ENCODE measurements at regions not wholly inside any gene's neighbourhood (a gene's known extent, or its start where the extent isn't known, plus 50 kb on each side); places are given as distances from the start of the nearest gene placed in this dataset.
"Not testable (repeated sequence)": the region's sequence is repeated elsewhere in the genome, so short reads cannot be mapped to it uniquely, and the experiment has no call there.

DNA sequence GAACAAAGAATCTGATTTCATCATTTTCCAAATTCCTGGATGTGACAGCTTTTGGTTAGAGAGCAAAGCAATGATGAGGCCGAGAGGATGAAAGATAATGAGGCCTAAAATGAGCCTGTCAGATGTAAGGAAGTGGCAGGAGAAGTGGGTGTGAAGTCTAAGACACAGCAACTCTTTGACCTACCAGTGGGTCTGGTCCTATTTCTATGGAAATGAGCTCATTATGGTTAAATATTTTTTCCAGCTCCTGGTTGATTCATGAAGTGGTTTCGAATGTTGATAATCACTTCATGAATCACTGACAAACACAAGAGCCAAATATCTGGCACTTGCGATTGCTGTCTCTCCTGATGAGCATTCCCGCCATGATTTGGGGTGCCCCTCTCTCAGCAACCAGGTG, 273.3 kb upstream of the CDH5 start:
- DNase-seq, result no peak

DNA sequence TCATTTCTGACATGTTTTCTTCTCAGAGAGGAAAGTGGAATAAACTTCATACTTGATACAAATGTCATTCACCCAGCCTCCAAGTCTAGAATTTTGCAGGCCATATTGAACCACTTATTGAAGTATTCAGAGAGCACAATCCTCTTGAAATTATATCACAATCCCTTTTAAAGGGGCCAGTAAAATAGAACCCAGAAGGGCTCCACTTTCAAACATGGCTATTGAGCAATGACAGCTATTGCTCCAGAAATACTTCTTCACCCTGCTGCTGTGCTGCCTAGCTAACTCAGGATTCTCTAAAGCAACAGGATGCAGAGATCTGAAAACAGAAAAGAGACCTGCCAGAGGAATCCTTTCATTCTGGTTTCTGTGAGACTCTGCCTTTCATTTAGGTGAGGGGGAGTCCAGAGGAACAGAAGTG, 275.0 kb upstream of the CDH5 start:
- DNase-seq, result no peak

DNA sequence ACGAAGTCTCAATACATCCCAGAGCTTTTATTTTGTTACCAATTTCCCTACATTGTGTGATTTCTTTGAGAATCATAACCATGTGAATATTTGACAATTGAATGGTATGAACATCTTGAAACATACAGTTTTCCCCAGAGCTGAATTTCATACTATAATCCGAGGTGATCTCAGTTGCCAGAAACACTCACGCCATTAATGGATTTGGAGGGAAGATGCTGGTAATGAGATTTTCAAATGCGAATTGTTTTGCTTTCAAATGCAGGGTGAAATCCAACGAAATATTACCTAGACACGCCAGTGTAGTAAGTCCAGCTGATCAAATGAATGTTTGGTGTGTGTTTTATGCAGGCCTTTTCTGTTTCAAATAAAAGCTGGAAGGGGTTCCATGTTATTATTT, 277.8 kb upstream of the CDH5 start:
- DNase-seq, result no peak

DNA sequence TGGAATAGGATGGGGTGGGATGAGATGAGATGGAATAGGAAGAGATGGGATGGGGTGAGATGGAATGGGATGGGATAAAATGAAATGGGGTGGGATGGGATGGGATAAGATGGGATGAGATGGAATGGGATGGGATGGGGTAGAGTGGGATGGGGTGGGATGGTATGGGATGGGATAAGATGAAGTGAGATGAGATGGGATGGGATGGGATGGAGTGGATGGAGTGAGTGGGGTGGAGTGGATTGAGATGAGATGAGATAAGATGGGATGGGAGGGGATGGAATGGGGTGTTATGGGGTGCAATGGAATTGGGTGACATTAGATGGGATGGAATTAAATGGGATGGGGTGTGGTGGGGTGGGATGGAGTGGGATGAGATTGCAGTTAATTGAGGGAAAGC, 279.2 kb upstream of the CDH5 start:
- no peak for DNase-seq

DNA sequence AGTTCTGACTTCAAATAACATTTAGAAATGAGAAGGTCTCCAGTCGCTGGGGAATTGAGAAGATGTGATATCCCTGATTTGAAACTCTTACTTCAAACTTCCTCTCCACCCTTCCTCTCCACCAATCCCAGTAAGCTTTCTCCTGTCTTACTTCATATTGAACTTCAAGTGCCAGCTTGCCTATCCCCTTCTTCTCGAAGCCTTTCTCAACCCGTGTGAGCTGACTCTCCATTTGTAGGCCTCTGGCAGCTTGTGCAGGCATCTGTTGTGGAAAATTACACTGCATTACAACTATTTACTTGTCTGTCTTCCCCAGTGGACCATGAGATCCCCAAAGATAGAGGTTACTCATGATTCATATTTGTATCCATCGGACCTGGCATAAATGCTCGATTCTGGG, 280.8 kb upstream of the CDH5 start:
- no peak for DNase-seq

DNA sequence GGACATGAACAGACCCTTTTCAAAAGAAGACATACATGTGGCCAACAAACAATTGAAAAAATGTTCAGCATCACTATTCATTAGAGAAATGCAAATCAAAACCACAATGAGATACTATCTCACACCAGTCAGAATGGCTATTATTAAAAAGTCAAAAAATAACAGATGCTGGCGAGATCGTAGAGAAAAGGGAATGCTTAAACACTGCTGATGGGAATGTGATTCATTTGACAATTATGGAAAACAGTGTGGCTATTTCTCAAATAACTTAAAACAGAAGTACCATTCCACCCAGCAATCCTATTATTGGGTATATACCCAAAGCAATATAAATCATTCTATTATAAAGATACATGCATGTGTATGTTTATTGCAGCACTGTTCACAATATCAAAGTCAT, 281.8 kb upstream of the CDH5 start:
- DNase-seq, result not testable (repeated sequence)

DNA sequence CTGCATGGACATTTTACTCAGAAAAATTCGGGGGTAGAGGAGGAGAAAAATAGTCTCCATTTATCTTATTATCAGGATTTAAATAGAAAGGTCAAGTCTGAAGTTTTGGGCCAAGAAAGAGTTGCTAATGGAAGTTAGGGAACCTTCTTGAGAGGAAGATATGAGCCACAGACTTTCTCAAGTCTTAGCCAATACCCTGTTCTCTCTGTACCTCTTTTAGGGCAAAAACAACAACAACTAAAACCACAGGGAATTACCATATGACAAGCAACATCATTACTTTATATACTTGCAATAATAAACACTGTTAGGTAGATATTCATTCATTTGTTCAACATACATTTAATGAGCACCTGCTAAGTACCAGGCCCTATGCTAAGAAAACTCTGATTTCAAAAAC, 282.2 kb upstream of the CDH5 start:
- no peak for DNase-seq

DNA sequence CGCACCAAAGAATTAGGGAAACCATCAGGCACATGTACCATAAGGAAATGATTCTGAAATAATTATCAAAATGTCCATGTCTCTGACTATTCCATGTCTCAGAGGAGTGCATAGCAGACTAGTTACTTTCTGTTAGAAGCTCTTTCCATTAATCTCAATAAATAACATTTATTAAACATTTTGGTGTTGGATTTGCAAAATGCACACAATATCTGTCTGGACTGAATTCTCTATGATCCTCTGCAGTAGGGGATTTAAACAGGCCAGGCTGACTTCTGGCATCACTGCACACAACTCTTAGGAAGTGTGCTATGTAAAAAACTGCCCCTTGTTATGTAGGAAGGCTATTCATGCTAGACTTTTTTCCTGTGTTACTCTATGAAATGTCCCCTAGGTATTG, 283.3 kb upstream of the CDH5 start:
- DNase-seq, result no peak

DNA sequence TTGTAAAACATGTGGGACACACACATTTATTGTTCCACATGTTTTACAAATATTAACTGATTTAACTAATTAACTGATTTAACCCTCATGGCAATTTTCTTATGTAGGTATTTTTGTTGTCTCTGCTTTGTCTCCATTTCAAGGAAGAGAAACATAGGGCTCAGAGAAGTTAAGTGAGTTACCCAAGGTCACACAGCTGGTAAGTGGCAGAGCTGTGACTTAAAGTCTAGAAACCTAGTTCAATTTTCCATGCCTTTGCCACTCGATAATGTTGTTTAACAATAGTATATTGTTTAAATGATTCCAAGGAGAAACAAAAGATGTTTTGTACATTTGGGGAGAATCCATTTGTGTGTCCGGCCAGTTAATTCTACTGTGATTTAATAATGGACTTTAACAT, 284.1 kb upstream of the CDH5 start:
- no peak for DNase-seq

DNA sequence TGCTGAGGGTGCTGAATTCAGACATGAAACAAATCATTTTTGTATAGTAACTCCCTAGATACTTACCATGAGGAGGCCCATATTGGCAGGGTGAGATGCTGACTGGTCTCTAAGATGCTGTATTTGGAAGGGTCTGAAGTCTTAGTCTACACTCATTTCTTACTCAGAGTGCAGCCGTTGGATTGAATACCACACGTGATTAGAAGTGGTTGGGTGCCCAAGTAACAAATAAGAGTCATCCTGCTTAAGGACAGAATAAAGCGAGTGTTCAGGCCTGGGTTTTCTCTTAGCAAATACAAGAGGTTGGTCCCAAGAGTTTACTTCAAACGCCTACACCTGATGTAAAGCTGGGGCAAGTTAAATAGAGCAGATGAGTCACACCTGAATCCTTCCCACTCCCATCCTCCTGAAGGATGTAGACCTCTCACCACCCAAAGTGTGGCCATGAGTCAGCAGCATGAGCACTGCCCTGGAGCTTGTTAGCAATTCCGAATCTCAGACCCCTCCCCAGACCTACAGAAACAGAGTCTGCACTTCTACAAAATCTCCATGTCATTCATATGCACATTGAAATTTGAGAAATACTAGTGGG, 284.6 kb upstream of the CDH5 start:
- DNase-seq, result no peak

DNA sequence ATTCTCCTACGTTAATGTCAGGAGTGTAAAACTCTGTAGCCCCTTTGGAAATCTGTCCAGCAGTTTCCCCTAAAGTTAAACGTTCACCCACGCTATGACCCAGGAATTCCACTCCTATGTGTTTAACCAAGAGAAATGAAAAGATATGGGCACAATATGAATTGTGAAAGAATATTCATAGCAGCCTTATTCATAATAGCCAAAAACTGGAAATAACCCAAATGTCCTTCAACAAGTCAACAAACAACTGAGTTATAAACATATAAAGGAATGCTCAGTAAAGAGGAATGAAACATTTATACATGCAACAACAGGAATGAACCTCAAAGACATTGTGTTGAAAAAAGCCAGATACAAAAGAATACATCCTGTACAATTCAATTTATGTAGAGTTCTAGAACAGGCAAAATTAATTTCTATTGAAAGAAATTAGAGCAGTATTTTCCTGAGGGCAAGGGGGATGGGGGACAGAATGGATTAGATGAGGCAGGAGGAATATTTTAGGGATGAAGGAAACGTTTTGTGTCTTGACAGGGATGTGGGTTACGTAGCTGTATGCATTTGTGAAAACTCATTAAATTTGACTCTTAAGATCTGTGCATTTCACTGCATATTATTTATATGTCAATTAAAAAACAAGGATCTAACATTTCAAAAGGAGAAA, 286.7 kb upstream of the CDH5 start:
- DNase-seq, result no peak

DNA sequence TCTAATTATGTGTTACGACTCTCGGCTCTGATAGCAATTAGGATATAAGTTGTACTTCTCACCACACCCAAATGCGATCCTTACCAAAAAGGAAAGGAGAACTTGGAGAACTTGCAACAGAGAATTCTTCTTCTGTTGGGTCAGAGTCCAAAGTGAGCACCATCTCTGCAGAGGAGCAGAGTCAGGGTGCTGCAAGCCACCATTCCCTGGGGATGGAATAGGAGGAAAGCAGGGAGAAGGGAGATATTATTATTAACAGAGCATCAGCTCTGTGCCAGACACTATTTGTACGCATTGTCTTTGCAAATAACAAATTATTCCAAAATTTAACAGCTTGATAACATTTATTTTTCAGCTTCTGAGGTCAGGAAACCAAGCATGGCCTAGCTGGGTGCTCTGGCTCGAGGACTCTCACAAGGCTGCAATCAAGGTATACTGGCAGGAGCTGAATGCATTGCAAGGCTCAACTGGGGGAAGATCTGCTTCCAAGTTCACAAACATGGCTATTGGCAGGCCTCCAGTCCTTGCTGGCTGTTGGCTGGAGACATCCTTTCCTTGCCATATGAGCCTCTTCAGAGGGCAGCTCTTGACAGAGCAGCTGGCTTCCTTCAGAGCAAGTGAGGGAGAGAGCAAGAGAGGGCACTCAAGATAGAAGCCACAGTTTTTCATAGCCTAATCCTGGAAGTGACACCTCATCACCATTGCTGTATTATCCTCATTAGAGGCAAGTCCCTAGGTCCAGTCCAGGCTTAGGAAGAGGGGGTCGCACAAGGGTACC, 296.2 kb upstream of the CDH5 start:
- DNase-seq, result no peak

DNA sequence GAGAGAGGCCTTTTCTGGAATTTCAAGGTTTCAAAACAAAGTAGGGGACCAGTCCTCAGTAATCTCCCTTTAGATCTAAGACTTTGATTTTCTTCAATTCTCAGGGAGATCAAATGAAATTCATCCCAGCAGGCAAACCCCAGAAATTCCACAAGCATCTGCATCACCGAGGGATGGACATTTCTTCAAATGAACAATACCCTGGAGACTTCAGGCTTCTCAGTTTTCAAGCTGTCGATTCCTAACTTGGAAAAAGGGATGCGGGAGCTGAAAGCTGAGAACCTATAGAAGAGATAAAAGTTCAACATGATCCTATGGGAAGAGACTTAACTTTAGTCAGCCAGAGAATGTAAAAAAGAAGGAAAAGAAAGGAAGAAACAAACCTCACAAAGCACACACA, 296.9 kb upstream of the CDH5 start:
- no peak for DNase-seq

DNA sequence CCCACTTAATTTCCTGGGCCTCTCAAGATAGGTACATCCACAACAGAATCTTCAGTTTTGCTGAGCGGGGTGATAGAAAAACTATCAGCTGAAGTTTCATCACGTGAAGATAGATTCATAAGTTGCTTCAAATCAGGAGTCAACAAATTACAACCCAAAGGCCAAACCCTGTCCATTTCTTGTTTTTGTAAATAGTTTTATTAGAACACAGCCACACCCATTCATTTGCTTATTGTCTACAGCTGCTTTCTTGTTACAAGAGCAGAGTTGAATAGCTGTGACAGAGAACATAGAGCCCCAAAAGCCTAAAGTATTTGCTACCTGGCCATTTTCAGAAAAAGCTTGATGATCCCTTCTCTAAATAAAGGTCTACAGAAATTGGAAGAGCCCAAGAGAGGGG, 300.1 kb upstream of the CDH5 start:
- DNase-seq, result no peak

DNA sequence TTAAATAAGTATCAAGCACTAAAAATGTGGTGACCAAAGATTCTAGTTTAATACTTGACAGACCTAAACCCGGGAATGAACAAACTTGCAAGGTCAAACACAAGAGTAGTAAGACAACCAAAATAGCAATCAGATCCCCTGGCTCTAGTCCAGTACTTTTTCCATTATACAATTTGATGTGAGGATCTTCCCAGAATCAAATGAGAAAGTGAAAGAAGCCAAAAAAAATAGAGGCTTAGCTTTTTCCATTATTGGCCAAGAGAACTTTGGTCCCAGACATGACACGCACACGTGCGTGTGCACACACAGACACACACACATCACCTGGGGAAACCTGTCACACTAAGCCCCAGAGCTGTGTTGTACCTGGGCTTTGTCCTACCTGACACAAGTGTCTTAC, 300.6 kb upstream of the CDH5 start:
- no peak for DNase-seq

DNA sequence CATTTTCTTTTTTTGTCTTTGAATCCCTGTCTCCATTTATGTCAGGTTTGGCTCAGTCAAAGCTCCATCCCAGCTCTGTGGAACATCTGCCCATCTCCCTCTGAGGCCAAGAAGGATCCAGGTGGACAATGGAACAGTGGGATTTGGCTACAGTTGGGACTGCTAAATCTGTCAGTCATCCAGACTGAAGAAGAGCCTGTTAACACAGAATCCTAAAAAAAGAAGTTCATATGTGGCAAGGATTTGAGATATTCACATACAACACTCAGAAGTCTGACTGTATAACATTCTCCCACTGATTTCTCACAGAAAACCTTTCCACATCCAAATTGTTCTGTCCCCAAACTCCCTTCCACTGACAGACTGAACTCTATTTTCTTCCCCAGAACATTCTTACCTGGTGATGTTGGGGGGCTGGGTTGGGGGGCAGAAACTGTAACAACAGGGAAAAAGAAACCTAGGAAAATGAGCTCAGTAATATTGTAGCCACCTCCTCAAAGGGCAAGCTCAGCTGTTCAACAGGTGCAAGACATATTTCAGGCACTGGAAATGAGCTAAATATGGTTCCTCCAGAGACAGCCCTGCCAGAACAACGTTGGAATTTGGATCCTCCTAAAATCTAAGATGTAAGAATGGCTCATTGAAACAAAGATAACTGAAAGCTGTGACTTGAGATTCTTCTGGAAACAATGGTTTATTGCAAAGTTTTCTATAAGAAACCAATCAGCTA, 301.5 kb upstream of the CDH5 start:
- no peak for DNase-seq

DNA sequence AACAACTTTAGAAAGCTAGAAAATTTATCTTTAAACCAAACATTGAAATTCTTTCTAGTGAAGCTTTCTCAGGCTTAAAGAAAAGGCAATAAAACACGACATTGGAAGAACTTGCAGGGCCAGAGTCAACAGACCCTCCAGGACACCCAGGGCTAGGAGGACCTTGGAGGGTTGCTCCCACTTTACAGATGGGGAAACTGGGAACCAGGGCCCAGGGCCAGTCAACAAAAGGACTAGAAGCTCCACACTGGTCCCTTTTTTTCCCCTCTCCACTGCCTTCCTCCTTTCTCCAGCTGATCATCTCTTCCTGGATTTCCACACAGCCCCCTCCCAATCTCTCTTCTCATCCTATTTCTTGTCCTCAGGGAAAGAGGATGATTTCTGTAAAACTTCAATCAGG, 307.7 kb upstream of the CDH5 start:
- no peak for DNase-seq

DNA sequence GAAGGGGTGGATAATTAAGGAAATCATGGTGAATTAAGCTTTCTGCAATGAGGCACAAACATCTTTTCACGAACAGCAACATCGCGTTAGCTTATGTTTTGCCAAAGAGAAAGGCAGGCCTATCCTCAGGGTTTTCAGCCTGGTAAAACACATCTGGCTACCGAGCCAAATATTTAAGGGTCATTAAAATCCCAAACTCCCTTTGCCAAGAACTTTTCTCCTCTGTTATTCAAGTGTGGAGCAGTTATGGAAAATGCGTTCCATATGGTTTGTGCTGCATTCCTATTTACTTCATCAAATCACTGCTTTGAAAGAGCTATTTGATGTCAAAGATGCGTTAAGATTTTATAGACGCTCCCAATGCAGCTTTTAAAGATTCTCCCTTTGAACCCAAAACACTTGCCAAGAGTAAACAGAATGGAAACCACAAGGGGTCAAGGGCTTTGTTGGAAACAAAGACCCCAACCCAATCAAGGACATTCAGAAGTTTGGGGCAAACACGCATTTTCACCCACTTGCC, 308.3 kb upstream of the CDH5 start:
- no peak for DNase-seq

DNA sequence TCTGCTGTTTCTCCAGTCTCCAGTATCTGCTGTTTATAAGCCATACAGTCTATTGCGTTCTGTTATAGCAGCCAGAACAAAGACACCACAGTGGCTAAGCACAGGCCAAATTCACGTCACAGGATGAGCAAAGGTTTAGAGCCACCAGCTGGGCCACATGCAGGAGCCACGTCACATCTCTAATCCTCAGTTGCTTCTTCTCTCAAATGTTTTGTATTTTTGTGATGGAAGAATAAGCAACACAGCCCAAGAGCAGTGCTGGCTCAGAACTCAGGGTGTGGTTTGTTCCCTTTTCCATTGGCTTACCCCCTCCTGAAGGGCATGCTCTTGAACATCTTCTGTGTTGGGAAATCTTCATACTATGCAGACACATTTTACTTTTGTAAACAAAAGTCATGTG, 309.4 kb upstream of the CDH5 start:
- no peak for DNase-seq

DNA sequence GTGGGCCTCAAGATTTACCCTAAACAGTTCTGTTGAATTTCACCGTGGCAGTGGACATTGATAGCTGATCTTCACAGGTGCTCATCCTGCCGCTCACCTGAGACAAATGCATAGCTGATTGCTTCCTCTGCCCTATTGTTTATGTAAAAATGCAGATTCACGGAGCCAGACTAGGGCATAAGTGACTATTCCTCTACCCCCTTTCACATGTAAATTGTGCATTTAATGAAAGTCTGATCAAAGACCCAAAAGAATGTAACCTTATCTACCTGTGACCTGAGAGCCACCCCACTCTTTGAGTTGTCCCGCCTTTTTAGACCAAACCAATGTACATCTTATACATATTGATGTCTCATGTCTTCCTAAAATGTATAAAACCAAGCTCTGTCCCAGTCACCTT, 312.4 kb upstream of the CDH5 start:
- DNase-seq, result no peak

DNA sequence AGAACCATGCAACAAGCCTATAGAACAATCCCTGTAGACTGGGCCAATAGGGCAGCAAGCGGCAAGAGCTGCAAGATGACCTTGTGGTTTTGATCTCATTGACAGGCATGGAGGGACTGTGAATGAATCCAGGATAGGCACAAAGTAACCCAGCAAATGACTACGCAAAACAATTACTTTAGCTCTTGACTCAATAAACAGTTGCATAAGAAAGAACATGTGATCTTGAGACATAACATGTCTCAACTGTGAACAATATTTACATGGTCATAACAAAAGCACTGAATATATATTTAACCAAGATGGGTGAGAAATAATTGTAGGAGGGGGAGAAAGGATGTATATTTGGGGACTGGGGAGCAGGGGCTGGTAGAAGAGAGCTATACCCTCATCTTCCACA, 313.7 kb upstream of the CDH5 start:
- DNase-seq, result no peak

DNA sequence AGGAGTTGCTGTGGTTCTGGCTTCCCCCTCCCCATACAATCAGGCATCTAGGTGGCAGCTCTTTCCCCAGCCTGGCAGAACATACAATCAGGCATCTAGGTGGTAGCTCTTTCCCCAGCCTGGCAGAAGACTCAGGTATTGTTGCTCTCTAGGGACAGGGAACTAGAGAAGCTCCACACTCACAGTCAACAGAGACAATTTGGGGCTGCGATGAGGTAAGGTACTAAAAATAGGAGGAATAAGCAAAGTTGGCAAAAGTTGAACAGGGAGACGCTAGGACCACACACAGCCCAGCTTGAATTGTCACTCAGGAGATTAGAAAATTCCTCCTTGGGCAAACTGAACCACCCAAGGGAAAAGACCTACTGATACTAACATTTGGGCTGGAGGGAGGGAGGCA, 315.5 kb upstream of the CDH5 start:
- no peak for DNase-seq

DNA sequence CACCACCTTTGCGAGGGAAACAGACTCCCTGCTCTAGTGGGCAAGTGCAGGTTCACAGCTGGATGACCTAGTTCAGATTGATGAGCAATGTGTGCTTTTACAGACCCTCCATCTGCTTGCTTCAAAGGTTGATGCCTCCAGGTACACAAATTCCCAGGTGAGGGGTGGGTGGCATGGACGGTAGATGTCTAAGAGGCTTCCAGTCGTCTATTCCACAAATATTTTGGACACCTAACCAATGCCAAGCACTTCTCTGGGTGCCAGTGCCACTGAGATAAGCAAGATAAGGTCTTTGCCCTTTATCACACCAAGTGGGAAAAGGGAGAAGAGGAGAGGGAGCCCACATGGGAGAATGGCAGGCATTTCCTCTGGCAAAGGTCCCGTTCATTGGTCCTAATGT, 316.6 kb upstream of the CDH5 start:
- DNase-seq, result no peak
